H9 (cell line): ENCODE measurements at regions not wholly inside any gene's neighbourhood (a gene's known extent, or its start where the extent isn't known, plus 50 kb on each side); places are given as distances from the start of the nearest gene placed in this dataset.

Experiments used
- DNase-seq: peaks from one replicate; pipeline ENCODE4 v3.0.0-alpha.2; 2017
- H2AFZ ChIP-seq: one replicate; pipeline ENCODE4 v1.6.1; 2013; ENCODE audit warnings: mild to moderate bottlenecking, low read length, control low read depth, moderate library complexity
- H2AK5ac ChIP-seq: 2 replicates; pipeline ENCODE4 v1.6.1; 2013; ENCODE audit warnings: low read length, control low read depth, mixed read lengths; ENCODE audit not compliant: insufficient read length
- H2BK120ac ChIP-seq: one replicate; pipeline ENCODE4 v1.6.1; 2013; ENCODE audit warnings: low read depth, mild to moderate bottlenecking, low read length, control low read depth, inconsistent platforms; ENCODE audit not compliant: poor library complexity, severe bottlenecking
- H2BK12ac ChIP-seq: 2 replicates; pipeline ENCODE4 v1.6.1; 2013; ENCODE audit warnings: low read length, control low read depth, mixed read lengths, low read depth; ENCODE audit not compliant: insufficient read length
- H2BK15ac ChIP-seq: 2 replicates; pipeline ENCODE4 v1.6.1; 2013; ENCODE audit warnings: low read depth, low read length, control low read depth
- H2BK20ac ChIP-seq: one replicate; pipeline ENCODE4 v1.6.1; 2013; ENCODE audit warnings: low read depth, mild to moderate bottlenecking, low read length, control low read depth, inconsistent platforms; ENCODE audit not compliant: poor library complexity, severe bottlenecking
- H2BK5ac ChIP-seq: 2 replicates; pipeline ENCODE4 v1.6.1; 2013; ENCODE audit warnings: low read length, control low read depth, mixed read lengths; ENCODE audit not compliant: insufficient read length
- H3K14ac ChIP-seq: 2 replicates; pipeline ENCODE4 v1.6.1; 2013; ENCODE audit warnings: low read length, control low read depth; ENCODE audit not compliant: insufficient read depth
- H3K18ac ChIP-seq: 2 replicates; pipeline ENCODE4 v1.6.1; 2013; ENCODE audit warnings: low read depth, mild to moderate bottlenecking, mixed read lengths, low read length, control low read depth; ENCODE audit not compliant: insufficient read length
- H3K23ac ChIP-seq: 2 replicates; pipeline ENCODE4 v1.6.1; 2013; ENCODE audit warnings: low read length, control low read depth, mixed read lengths, low read depth; ENCODE audit not compliant: insufficient read length
- H3K23me2 ChIP-seq: 2 replicates; pipeline ENCODE4 v1.6.1; 2013; ENCODE audit warnings: low read depth, mild to moderate bottlenecking, mixed read lengths, low read length, control low read depth; ENCODE audit not compliant: insufficient read length, poor library complexity, severe bottlenecking
- H3K27ac ChIP-seq: 2 replicates; pipeline ENCODE4 v1.5.1; 2013; ENCODE audit warnings: low read length, control low read depth, mixed read lengths, low read depth; ENCODE audit not compliant: insufficient read length
- H3K27me3 ChIP-seq: 2 replicates; pipeline ENCODE4 v1.6.1; 2013; ENCODE audit warnings: low read length, control low read depth, inconsistent platforms; ENCODE audit not compliant: insufficient read depth
- H3K4ac ChIP-seq: 2 replicates; pipeline ENCODE4 v1.6.1; 2013; ENCODE audit warnings: low read depth, mild to moderate bottlenecking, control low read depth, inconsistent platforms, low read length, moderate library complexity
- H3K4me1 ChIP-seq: 2 replicates; pipeline ENCODE4 v1.6.1; 2013; ENCODE audit warnings: low read length, control low read depth, inconsistent platforms; ENCODE audit not compliant: insufficient read depth
- H3K4me2 ChIP-seq: 2 replicates; pipeline ENCODE4 v1.6.1; 2013; ENCODE audit warnings: low read length, control low read depth, mixed read lengths; ENCODE audit not compliant: insufficient read length, insufficient read depth
- H3K56ac ChIP-seq: 2 replicates; pipeline ENCODE4 v1.6.1; 2013; ENCODE audit warnings: low read depth, mild to moderate bottlenecking, mixed read lengths, low read length, control low read depth; ENCODE audit not compliant: insufficient read length
- H3K79me1 ChIP-seq: 2 replicates; pipeline ENCODE4 v1.6.1; 2013; ENCODE audit warnings: low read depth, mild to moderate bottlenecking, moderate library complexity, low read length, control low read depth, inconsistent platforms; ENCODE audit not compliant: insufficient read depth, poor library complexity, severe bottlenecking
- H3K79me2 ChIP-seq: 2 replicates; pipeline ENCODE4 v1.6.1; 2013; ENCODE audit warnings: low read length, control low read depth, inconsistent platforms; ENCODE audit not compliant: insufficient read depth
- H3K9ac ChIP-seq: 2 replicates; pipeline ENCODE4 v1.6.1; 2013; ENCODE audit warnings: low read length, control low read depth, mixed read lengths; ENCODE audit not compliant: insufficient read length; ENCODE audit errors: extremely low read depth
- H3K9me3 ChIP-seq: one replicate; pipeline ENCODE4 v1.6.1; 2013; ENCODE audit warnings: low read depth, low read length, inconsistent platforms; ENCODE audit not compliant: control insufficient read depth
- H3T11ph ChIP-seq: one replicate; pipeline ENCODE4 v1.6.1; 2013; ENCODE audit warnings: mild to moderate bottlenecking, low read length, control low read depth, inconsistent platforms
- H4K20me1 ChIP-seq: one replicate; pipeline ENCODE4 v1.6.1; 2013; ENCODE audit not compliant: control insufficient read depth, insufficient read length, insufficient read depth
- H4K5ac ChIP-seq: 2 replicates; pipeline ENCODE4 v1.6.1; 2013; ENCODE audit warnings: low read depth, mild to moderate bottlenecking, mixed read lengths, low read length, control low read depth; ENCODE audit not compliant: insufficient read length
- H4K8ac ChIP-seq: replicated peaks from 2 replicates; pipeline ENCODE4 v1.6.1; 2013; ENCODE audit warnings: low read length, control low read depth, mixed read lengths, low read depth; ENCODE audit not compliant: insufficient read length
- H4K91ac ChIP-seq: 2 replicates; pipeline ENCODE4 v1.6.1; 2013; ENCODE audit warnings: low read depth, mild to moderate bottlenecking, moderate library complexity, mixed read lengths, low read length, control low read depth; ENCODE audit not compliant: insufficient read length
- H3K27ac Mint-ChIP-seq, 3 experiments: 2 replicates in 2 of 3; 3 replicates in 1 of 3; pipeline ENCODE4 v1.8.0; 2020 to 2021; ENCODE audit warnings: mixed read lengths in 3 of 3, mild to moderate bottlenecking in 1 of 3, moderate library complexity in 1 of 3
- H3K27me3 Mint-ChIP-seq: 2 replicates; pipeline ENCODE4 v1.8.0; 2021; ENCODE audit warnings: low read depth, mild to moderate bottlenecking, moderate library complexity, mixed read lengths
- H3K36me3 Mint-ChIP-seq, 3 experiments: 2 replicates in 2 of 3; 3 replicates in 1 of 3; pipeline ENCODE4 v1.8.0; 2020 to 2021; ENCODE audit warnings: low read depth in 3 of 3, mixed read lengths in 3 of 3; ENCODE audit not compliant: insufficient read depth in 1 of 3
- H3K4me1 Mint-ChIP-seq, 2 experiments: 2 replicates each; pipeline ENCODE4 v1.8.0; 2020; ENCODE audit warnings: mixed read lengths in 2 of 2
- H3K4me3 Mint-ChIP-seq, 2 experiments: 2 replicates in 1 of 2; 3 replicates in 1 of 2; pipeline ENCODE4 v1.8.0; 2020 to 2021; ENCODE audit warnings: mild to moderate bottlenecking in 2 of 2, mixed read lengths in 2 of 2, moderate library complexity in 1 of 2
- H3K9me3 Mint-ChIP-seq, 2 experiments: 2 replicates in 1 of 2; 3 replicates in 1 of 2; pipeline ENCODE4 v1.8.0; 2020; ENCODE audit warnings: mild to moderate bottlenecking in 2 of 2, mixed read lengths in 2 of 2, moderate library complexity in 1 of 2
- WGBS: extraction: QIAGEN DNeasy Blood & Tissue Kit; methylation state at CpG from one replicate; pipeline ENCODE4 v1.1.7; 2013; ENCODE audit warnings: missing lambda C conversion rate, low lambda C conversion rate, mixed read lengths; ENCODE audit not compliant: insufficient read length; ENCODE audit errors: extremely low coverage; 5-methylcytosine and 5-hydroxymethylcytosine counted together
- TF ChIP-seq, protein P1 (sequence below): fragments of 200-600 bp; sonication (generic); conservative IDR thresholded peaks from 3 replicates; pipeline ENCODE4 v1.8.0; 2021; ENCODE audit warnings: antibody characterized with exemption, mild to moderate bottlenecking

DNA sequence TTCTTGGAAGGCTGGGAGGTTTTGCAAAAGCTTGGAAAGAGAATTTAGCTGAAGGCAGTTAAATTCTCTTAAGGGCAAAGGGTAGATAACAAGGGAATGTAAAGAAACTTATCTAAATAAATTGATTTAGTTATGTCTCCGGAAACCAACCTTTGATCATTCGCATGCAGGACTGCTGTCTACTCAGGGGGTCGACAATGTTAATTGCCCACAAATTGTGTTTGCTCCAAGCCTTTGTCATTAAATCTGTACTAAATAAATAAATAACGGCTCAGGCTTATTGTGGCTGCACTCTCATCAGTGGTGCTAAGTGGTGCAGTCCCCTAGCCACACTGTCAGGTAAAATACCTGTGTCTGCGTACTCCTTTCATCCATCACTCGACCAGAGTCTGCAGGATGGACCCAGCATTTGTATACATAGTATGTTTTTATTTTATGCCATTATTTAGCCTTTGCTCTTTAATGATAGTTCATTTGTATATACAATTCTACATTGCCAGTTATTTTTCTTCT, 497.4 kb upstream of the RASGRP1 start:
- H3K27me3 Mint-ChIP-seq, result no peaks in the 10 kb centered on the region

More for the DNA sequence above, 497.4 kb upstream of the RASGRP1 start:
- Histone ChIP-seq H4K5ac (no peak overlapping the region), H3K4me2 (no peak overlapping the region), H3K4me1 (no peaks in the 10 kb centered on the region), H3K14ac (no peak overlapping the region), H2AK5ac (no peak overlapping the region), H2BK5ac (no peak overlapping the region), H3K79me1 (no peaks in the 10 kb centered on the region), H4K91ac (no peak overlapping the region), H3K18ac (no peak overlapping the region), H4K20me1 (no peaks in the 10 kb centered on the region), H3T11ph (no peak overlapping the region), H3K9ac (no peak overlapping the region), H4K8ac (no peak overlapping the region), H2BK15ac (no peak overlapping the region), H2AFZ (no peak overlapping the region), H3K4ac (no peak overlapping the region), H3K27me3 (no peaks in the 10 kb centered on the region), H3K27ac (no peak overlapping the region), H3K56ac (no peak overlapping the region), H2BK12ac (no peak overlapping the region), H3K9me3 (no peaks in the 10 kb centered on the region), H2BK120ac (no peak overlapping the region), H3K79me2 (no peaks in the 10 kb centered on the region), H3K23me2 (no peaks in the 10 kb centered on the region), H2BK20ac (no peak overlapping the region), H3K23ac (no peak overlapping the region)
- DNase-seq, result no peak
- TF ChIP-seq, protein P1, sequence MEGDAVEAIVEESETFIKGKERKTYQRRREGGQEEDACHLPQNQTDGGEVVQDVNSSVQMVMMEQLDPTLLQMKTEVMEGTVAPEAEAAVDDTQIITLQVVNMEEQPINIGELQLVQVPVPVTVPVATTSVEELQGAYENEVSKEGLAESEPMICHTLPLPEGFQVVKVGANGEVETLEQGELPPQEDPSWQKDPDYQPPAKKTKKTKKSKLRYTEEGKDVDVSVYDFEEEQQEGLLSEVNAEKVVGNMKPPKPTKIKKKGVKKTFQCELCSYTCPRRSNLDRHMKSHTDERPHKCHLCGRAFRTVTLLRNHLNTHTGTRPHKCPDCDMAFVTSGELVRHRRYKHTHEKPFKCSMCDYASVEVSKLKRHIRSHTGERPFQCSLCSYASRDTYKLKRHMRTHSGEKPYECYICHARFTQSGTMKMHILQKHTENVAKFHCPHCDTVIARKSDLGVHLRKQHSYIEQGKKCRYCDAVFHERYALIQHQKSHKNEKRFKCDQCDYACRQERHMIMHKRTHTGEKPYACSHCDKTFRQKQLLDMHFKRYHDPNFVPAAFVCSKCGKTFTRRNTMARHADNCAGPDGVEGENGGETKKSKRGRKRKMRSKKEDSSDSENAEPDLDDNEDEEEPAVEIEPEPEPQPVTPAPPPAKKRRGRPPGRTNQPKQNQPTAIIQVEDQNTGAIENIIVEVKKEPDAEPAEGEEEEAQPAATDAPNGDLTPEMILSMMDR, result no peak
- peaks cover 0 to 13% (median 0%) of the 10 kb centered on the region in 3 experiments; a peak in 1 of 7 replicates for H3K36me3 Mint-ChIP-seq
- H3K27ac Mint-ChIP-seq, result peak overlapping the region; percentile 3 to 73 (median 65); a peak in 5 of 7 replicates
- H3K4me1 Mint-ChIP-seq, result peaks cover 11 to 14% of the 10 kb centered on the region in 2 experiments
- H3K4me3 Mint-ChIP-seq, result no peak overlapping the region
- H3K9me3 Mint-ChIP-seq, result 0 out of 5 replicates have a peak, but pooled peaks cover 0 to 3% of the 10 kb centered on the region in 2 experiments
- WGBS, result no CpG with 5 or more reads among the region's 6 CpGs
